Tibial nerve (tissue), 3 donors: ENCODE measurements at regions not wholly inside any gene's neighbourhood (a gene's known extent, or its start where the extent isn't known, plus 50 kb on each side); places are given as distances from the start of the nearest gene placed in this dataset.

Source experiments
- POLR2A ChIP-seq, 2 donors: fragments of 450-650 bp; IDR thresholded peaks; one replicate each; pipeline ENCODE4 v1.6.1; 2017; ENCODE audit warnings: antibody characterized with exemption in 2 of 2, mild to moderate bottlenecking in 2 of 2, moderate library complexity in 2 of 2
- TF ChIP-seq, protein P1 (sequence below), 5 experiments: fragments of 200-600 bp in 3 of 5; fragments of 450-650 bp in 2 of 5; sonication (generic) in 3 of 5; IDR thresholded peaks; one replicate each; pipeline ENCODE4 v1.5.1; 2016 to 2019; ENCODE audit warnings: antibody characterized with exemption in 5 of 5, mild to moderate bottlenecking in 3 of 5, moderate library complexity in 2 of 5

DNA sequence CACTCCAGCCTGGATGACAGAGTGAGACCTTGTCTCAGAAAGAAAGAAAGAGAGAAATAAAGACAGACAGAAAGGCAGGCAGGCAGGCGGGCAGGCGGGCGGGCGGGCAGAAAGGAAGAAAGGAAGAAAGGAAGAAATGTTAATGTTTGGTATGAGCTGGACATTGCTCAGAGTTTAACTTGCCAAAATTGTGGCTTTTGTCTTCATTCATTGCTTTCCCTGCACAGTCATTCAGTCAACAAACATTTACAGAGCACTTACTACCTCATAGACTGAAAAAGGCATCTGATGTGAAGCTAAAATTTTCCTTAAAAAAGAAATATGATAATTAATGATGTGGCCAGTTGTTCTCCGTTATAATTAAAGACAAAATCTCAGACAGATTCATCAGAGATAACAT is 247.1 kb downstream of the SPTSSA start:
- TF ChIP-seq, protein P1, sequence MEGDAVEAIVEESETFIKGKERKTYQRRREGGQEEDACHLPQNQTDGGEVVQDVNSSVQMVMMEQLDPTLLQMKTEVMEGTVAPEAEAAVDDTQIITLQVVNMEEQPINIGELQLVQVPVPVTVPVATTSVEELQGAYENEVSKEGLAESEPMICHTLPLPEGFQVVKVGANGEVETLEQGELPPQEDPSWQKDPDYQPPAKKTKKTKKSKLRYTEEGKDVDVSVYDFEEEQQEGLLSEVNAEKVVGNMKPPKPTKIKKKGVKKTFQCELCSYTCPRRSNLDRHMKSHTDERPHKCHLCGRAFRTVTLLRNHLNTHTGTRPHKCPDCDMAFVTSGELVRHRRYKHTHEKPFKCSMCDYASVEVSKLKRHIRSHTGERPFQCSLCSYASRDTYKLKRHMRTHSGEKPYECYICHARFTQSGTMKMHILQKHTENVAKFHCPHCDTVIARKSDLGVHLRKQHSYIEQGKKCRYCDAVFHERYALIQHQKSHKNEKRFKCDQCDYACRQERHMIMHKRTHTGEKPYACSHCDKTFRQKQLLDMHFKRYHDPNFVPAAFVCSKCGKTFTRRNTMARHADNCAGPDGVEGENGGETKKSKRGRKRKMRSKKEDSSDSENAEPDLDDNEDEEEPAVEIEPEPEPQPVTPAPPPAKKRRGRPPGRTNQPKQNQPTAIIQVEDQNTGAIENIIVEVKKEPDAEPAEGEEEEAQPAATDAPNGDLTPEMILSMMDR (IDR thresholded peaks at IDR 0.05), result no peak
- no peak for TF ChIP-seq POLR2A (IDR thresholded peaks at IDR 0.05)
